AG10803 (cell line): ENCODE measurements at regions not wholly inside any gene's neighbourhood (a gene's known extent, or its start where the extent isn't known, plus 50 kb on each side); places are given as distances from the start of the nearest gene placed in this dataset.

Experiments used
- DNase-seq: peaks from one replicate; pipeline ENCODE4 v3.0.0; 2010; ENCODE audit warnings: low read depth
- H3K4me3 ChIP-seq: 2 replicates; pipeline ENCODE4 v1.5.1; 2011; ENCODE audit warnings: mild to moderate bottlenecking, low read length, control low read depth
- TF ChIP-seq, protein P1 (sequence below): conservative IDR thresholded peaks from 2 replicates; pipeline ENCODE4 v1.5.1; 2011; ENCODE audit warnings: mild to moderate bottlenecking, low read length, control low read depth, inconsistent platforms

- TF ChIP-seq, protein P1, sequence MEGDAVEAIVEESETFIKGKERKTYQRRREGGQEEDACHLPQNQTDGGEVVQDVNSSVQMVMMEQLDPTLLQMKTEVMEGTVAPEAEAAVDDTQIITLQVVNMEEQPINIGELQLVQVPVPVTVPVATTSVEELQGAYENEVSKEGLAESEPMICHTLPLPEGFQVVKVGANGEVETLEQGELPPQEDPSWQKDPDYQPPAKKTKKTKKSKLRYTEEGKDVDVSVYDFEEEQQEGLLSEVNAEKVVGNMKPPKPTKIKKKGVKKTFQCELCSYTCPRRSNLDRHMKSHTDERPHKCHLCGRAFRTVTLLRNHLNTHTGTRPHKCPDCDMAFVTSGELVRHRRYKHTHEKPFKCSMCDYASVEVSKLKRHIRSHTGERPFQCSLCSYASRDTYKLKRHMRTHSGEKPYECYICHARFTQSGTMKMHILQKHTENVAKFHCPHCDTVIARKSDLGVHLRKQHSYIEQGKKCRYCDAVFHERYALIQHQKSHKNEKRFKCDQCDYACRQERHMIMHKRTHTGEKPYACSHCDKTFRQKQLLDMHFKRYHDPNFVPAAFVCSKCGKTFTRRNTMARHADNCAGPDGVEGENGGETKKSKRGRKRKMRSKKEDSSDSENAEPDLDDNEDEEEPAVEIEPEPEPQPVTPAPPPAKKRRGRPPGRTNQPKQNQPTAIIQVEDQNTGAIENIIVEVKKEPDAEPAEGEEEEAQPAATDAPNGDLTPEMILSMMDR, result no peak
- DNase-seq, result no peak
These were observed 394.0 kb downstream of the CETN3 start for GRCh38 chr5:90015584-90016018.

GRCh38 chr5:90014420-90014819 is 395.1 kb downstream of the CETN3 start:
- TF ChIP-seq, protein P1, result no peak
- H3K4me3 ChIP-seq, result no peak overlapping the region
- no peak for DNase-seq

More at GRCh38 chr5:90015584-90016018, 394.0 kb downstream of the CETN3 start:
- no peak overlapping the region for H3K4me3 ChIP-seq

DNA sequence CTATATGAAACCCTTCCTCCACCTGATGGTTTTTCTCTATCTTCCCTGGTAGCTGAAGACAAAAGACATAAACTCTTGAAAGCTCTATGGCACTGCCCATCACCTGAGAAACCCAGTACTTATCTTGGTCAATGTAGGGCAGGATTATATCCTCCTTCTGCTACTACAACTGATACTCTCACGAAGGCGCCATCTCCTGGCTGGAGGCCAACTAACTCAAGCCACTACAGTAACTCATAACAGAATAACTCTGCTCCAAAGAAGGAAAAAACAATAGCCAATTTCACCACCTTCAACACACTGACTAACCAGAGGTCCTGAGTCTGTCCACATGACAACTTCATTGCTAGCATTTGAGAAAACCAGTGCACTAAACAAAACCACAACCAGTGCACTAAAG is 409.2 kb downstream of the CETN3 start:
- H3K4me3 ChIP-seq, result no peak overlapping the region

DNA sequence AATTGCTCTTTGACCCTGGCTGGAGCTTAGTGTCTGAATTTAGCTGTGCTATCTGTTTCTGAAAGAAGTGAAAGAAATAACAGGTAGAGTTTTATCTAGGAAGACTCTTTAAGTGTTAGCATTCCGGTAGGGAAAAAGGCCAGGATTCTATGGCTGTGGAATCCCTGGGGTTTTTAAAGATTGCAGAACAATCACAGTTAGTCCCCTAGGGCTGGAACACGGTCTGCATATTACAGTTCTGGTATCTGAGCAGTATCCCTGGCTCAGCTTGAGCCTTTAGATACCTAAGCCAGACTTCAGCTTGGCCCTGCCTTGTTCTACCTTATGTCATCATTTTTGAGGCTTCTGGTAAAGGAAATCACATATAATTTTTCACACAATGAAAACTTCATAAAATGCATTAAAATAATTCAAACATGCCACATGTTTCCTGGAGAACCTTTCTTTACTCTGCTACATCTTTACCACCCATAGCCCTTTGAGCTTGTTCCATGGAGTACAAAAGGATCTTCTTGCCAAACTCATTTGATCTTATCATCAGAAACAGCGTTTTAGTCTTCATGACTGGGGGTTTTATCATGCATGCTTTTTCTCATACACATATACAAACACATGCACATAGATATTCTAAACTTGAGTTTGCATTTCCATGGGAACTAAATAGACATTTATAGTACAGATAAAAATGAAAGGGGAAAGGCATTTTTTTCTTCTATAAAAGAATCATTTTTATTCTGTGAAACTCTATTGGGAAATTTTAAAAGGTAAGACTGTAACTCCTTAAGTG is 410.8 kb downstream of the CETN3 start:
- no peak for DNase-seq
- TF ChIP-seq, protein P1, result no peak
- H3K4me3 ChIP-seq, result no peak overlapping the region

More for the DNA sequence above, 409.2 kb downstream of the CETN3 start:
- TF ChIP-seq, protein P1, result no peak
- DNase-seq, result no peak

DNA sequence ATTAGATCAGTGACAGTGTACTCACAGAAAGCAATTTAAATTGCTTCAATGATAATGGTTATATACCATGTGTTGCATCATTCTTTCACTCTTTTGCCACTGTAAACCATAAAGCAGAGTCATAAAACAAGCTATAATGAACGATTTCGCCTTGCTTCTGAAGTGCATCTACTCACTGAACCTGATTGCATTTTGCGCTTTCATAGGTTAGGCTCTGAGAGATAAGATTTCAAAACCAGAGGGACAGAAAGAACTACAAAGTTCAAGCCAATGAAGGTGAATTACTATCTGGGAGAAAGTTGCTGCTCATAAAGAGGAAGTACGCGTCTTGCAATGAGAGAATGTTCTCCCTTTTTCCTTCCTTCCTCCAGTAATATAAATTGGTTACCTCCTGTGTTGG is 412.7 kb downstream of the CETN3 start:
- H3K4me3 ChIP-seq, result no peak overlapping the region
- TF ChIP-seq, protein P1, result no peak
- DNase-seq, result no peak

- DNase-seq, result no peak
- TF ChIP-seq, protein P1, result no peak
- H3K4me3 ChIP-seq, result no peak overlapping the region
These were observed 413.2 kb downstream of the CETN3 start for GRCh38 chr5:89996335-89996734.

DNA sequence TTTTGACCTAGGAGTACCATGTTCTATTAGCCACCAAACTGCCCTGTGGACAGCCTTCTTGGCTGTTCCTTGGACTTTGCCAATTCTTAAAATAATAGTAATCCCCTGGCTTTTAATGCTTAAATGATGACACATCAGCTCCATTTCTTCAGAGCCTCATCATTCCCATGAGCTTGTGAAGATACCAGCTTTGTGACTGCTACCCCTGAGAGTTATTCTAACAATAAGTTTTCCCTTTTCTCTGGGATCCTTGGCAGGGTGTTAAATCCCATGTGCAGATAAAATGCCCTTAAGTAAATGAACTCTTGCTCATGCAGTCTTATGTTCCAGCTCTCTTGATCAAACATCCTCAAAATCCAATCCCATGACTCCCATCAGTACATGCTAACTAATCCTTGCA is 415.3 kb downstream of the CETN3 start:
- DNase-seq, result no peak
- TF ChIP-seq, protein P1, result no peak
- no peak overlapping the region for H3K4me3 ChIP-seq
